Testis (tissue), 2 donors: ENCODE measurements at regions not wholly inside any gene's neighbourhood (a gene's known extent, or its start where the extent isn't known, plus 50 kb on each side); places are given as distances from the start of the nearest gene placed in this dataset.

ENCODE experiments used
- DNase-seq: peaks from one replicate; pipeline ENCODE4 v3.0.0-alpha.2; 2019
- H3K27ac ChIP-seq, 2 donors: fragments of 200-600 bp; sonication (generic); one replicate each; pipeline ENCODE4 v1.5.1; 2019
- H3K27me3 ChIP-seq: fragments of 200-600 bp; sonication (generic); one replicate; pipeline ENCODE4 v1.5.1; 2019
- H3K36me3 ChIP-seq: fragments of 200-600 bp; sonication (generic); one replicate; pipeline ENCODE4 v1.5.1; 2017; ENCODE audit warnings: low read depth; ENCODE audit errors: missing control alignments
- H3K4me1 ChIP-seq: fragments of 200-600 bp; sonication (generic); one replicate; pipeline ENCODE4 v1.5.1; 2019
- H3K4me3 ChIP-seq, 2 donors: fragments of 200-600 bp; sonication (generic); one replicate each; pipeline ENCODE4 v1.5.1; 2017 to 2019
- H3K9me3 ChIP-seq: fragments of 200-600 bp; sonication (generic); one replicate; pipeline ENCODE4 v1.5.1; 2017
- CTCF ChIP-seq, 3 experiments: fragments of 450-650 bp in 2 of 3; fragments of 200-600 bp in 1 of 3; sonication (generic) in 1 of 3; IDR thresholded peaks; one replicate each; pipeline ENCODE4 v1.5.1; 2016 to 2019; ENCODE audit warnings: antibody characterized with exemption in 3 of 3, mild to moderate bottlenecking in 2 of 3, moderate library complexity in 1 of 3
- POLR2A ChIP-seq: fragments of 450-650 bp; IDR thresholded peaks from one replicate; pipeline ENCODE4 v1.6.1; 2017; ENCODE audit warnings: antibody characterized with exemption, mild to moderate bottlenecking, moderate library complexity
- WGBS, 2 donors: methylation state at CpG; one replicate each; pipeline ENCODE4 v1.1.5; 2018; 5-methylcytosine and 5-hydroxymethylcytosine counted together
- intact Hi-C: fragments of 100-400 bp; cut with DNase I; formaldehyde crosslinking; loops from one replicate; pipeline ENCODE4 v1.15.1; 2023; ENCODE audit warnings: low total_unique reads

GRCh38 chr4:65943076-65943475 lies 272.8 kb upstream of the EPHA5 start:
- Histone ChIP-seq H3K4me3 (no peak overlapping the region), H3K27ac (no peak overlapping the region), H3K4me1 (no peaks in the 10 kb centered on the region), H3K27me3 (no peaks in the 10 kb centered on the region), H3K36me3 (no peaks in the 10 kb centered on the region), H3K9me3 (no peaks in the 10 kb centered on the region)
- TF ChIP-seq CTCF (IDR thresholded peaks at IDR 0.05) (no peak), POLR2A (no peak)
- 54 to 59% methylated on average over 2 of the region's 2 CpGs for WGBS, 2 donors
- no peak for DNase-seq
- intact Hi-C loops, result no loop called here

- TF ChIP-seq CTCF (IDR thresholded peaks at IDR 0.05) (no peak), POLR2A (no peak)
- intact Hi-C loops, result no loop called here
Observed at GRCh38 chr4:65924843-65925242, 254.6 kb upstream of the EPHA5 start.

GRCh38 chr4:65923616-65924015 lies 253.3 kb upstream of the EPHA5 start:
- TF ChIP-seq CTCF (IDR thresholded peaks at IDR 0.05) (no peak), POLR2A (no peak)
- no peak for DNase-seq
- Histone ChIP-seq H3K4me3 (no peak overlapping the region), H3K27ac (no peak overlapping the region), H3K4me1 (no peaks in the 10 kb centered on the region), H3K27me3 (no peaks in the 10 kb centered on the region), H3K9me3 (no peaks in the 10 kb centered on the region), H3K36me3 (no peaks in the 10 kb centered on the region)
- WGBS, 2 donors, result 0% methylated on average over 1 of the region's 1 CpG
- intact Hi-C loops, result no loop called here

More at GRCh38 chr4:65924843-65925242, 254.6 kb upstream of the EPHA5 start:
- Histone ChIP-seq H3K4me1 (no peaks in the 10 kb centered on the region), H3K36me3 (no peaks in the 10 kb centered on the region), H3K27ac (no peak overlapping the region), H3K27me3 (no peaks in the 10 kb centered on the region), H3K9me3 (no peaks in the 10 kb centered on the region), H3K4me3 (no peak overlapping the region)
- 80 to 83% methylated on average over 4 of the region's 4 CpGs for WGBS, 2 donors
- no peak for DNase-seq

GRCh38 chr4:65921180-65921579 lies 250.9 kb upstream of the EPHA5 start:
- WGBS, 2 donors, result 54 to 85% methylated on average over 10 of the region's 10 CpGs
- peak; percentile 24 for DNase-seq

More at GRCh38 chr4:65921180-65921579, 250.9 kb upstream of the EPHA5 start:
- Histone ChIP-seq H3K27ac (no peak overlapping the region), H3K4me1 (no peaks in the 10 kb centered on the region), H3K27me3 (no peaks in the 10 kb centered on the region), H3K4me3 (no peak overlapping the region), H3K9me3 (no peaks in the 10 kb centered on the region), H3K36me3 (no peaks in the 10 kb centered on the region)
- TF ChIP-seq POLR2A (no peak), CTCF (IDR thresholded peaks at IDR 0.05) (no peak)
- intact Hi-C loops, result no loop called here
